Keratinocyte (primary cell): ENCODE measurements at regions not wholly inside any gene's neighbourhood (a gene's known extent, or its start where the extent isn't known, plus 50 kb on each side); places are given as distances from the start of the nearest gene placed in this dataset.

ENCODE experiments used
- EZH2 ChIP-seq: IDR thresholded peaks from one replicate; pipeline ENCODE4 v1.6.1; 2012; ENCODE audit warnings: inconsistent platforms, mild to moderate bottlenecking, low read length, moderate library complexity
- TF ChIP-seq, protein P1 (sequence below), 3 experiments: IDR thresholded peaks in 1 of 3; conservative IDR thresholded peaks in 1 of 3; optimal IDR thresholded peaks in 1 of 3; 2 replicates in 2 of 3; 3 replicates in 1 of 3; pipeline versions ENCODE3 to v1.5.1; 2011; ENCODE audit warnings: low read length in 3 of 3, mild to moderate bottlenecking in 3 of 3, moderate library complexity in 2 of 3, control low read depth in 1 of 3, inconsistent platforms in 1 of 3; ENCODE audit not compliant: insufficient read depth in 2 of 3; ENCODE audit errors: extremely low read depth in 1 of 3

GRCh38 chr11:87889126-87889525 is 286.1 kb downstream of the RAB38 start:
- TF ChIP-seq, protein P1, sequence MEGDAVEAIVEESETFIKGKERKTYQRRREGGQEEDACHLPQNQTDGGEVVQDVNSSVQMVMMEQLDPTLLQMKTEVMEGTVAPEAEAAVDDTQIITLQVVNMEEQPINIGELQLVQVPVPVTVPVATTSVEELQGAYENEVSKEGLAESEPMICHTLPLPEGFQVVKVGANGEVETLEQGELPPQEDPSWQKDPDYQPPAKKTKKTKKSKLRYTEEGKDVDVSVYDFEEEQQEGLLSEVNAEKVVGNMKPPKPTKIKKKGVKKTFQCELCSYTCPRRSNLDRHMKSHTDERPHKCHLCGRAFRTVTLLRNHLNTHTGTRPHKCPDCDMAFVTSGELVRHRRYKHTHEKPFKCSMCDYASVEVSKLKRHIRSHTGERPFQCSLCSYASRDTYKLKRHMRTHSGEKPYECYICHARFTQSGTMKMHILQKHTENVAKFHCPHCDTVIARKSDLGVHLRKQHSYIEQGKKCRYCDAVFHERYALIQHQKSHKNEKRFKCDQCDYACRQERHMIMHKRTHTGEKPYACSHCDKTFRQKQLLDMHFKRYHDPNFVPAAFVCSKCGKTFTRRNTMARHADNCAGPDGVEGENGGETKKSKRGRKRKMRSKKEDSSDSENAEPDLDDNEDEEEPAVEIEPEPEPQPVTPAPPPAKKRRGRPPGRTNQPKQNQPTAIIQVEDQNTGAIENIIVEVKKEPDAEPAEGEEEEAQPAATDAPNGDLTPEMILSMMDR (optimal IDR thresholded peaks at IDR 0.05 in 1 of 3, IDR thresholded peaks at IDR 0.05 in 1 of 3, conservative IDR thresholded peaks at IDR 0.05 in 1 of 3; ENCODE audit: extremely low read depth in 1 of 3, insufficient read depth in 2 of 3, low read length in 3 of 3), result no peak
- no peak for TF ChIP-seq EZH2
